GM13977 (cell line): ENCODE measurements at regions not wholly inside any gene's neighbourhood (a gene's known extent, or its start where the extent isn't known, plus 50 kb on each side); places are given as distances from the start of the nearest gene placed in this dataset.

Source experiments
- DNase-seq: peaks from one replicate; pipeline ENCODE4 v3.0.0; 2012; ENCODE audit warnings: low spot score
- CTCF ChIP-seq: IDR thresholded peaks from 2 replicates; pipeline ENCODE4 v1.5.1; 2012; ENCODE audit warnings: mild to moderate bottlenecking, control low read depth; ENCODE audit not compliant: insufficient read depth; ENCODE audit errors: extremely low read depth, missing control alignments
- in situ Hi-C: fragments of 300-500 bp; cut with MboI; formaldehyde crosslinking; loops from one replicate; pipeline ENCODE4 v1.12.0; 2022; ENCODE audit warnings: low sequenced_read_pairs, low pct_unique_long_range_greater_than_20kb, mixed read lengths, inconsistent platforms; ENCODE audit not compliant: unreplicated experiment

- in situ Hi-C loops = loop anchor here (25.0 kb wide), 1 partner anchor 400 kb away; no protein-coding TSS in a partner anchor
- no peak for DNase-seq
- TF ChIP-seq CTCF = peak; percentile 9
Observed at GRCh38 chr3:168611826-168612225, 516.1 kb upstream of the GOLIM4 start.

GRCh38 chr3:168608926-168609325 lies 513.2 kb upstream of the GOLIM4 start:
- no peak for TF ChIP-seq CTCF
- in situ Hi-C loops = loop anchor here (25.0 kb wide), 1 partner anchor 397 kb away; no protein-coding TSS in a partner anchor

GRCh38 chr3:168604767-168605166 lies 509.0 kb upstream of the GOLIM4 start:
- no peak for DNase-seq

More at GRCh38 chr3:168608926-168609325, 513.2 kb upstream of the GOLIM4 start:
- no peak for DNase-seq

GRCh38 chr3:168598250-168598649 lies 502.5 kb upstream of the GOLIM4 start:
- no peak for TF ChIP-seq CTCF
- in situ Hi-C loops = no loop called here
- DNase-seq = no peak

More at GRCh38 chr3:168604767-168605166, 509.0 kb upstream of the GOLIM4 start:
- no peak for TF ChIP-seq CTCF
- in situ Hi-C loops = loop anchor here (25.0 kb wide), 1 partner anchor 392 kb away; no protein-coding TSS in a partner anchor

GRCh38 chr3:168596175-168596823 lies 500.6 kb upstream of the GOLIM4 start:
- TF ChIP-seq CTCF = no peak
- in situ Hi-C loops = no loop called here
- no peak for DNase-seq

GRCh38 chr3:168591587-168591986 lies 495.9 kb upstream of the GOLIM4 start:
- no peak for DNase-seq
- in situ Hi-C loops = no loop called here
- TF ChIP-seq CTCF = no peak

- no peak for TF ChIP-seq CTCF
- in situ Hi-C loops = no loop called here
Observed at GRCh38 chr3:168589376-168589775, 493.7 kb upstream of the GOLIM4 start.

More at GRCh38 chr3:168589376-168589775, 493.7 kb upstream of the GOLIM4 start:
- DNase-seq = no peak
